ENCODE measurements at regions not wholly inside any gene's neighbourhood (a gene's known extent, or its start where the extent isn't known, plus 50 kb on each side); places are given as distances from the start of the nearest gene placed in this dataset.
"Not testable (repeated sequence)": the region's sequence is repeated elsewhere in the genome, so short reads cannot be mapped to it uniquely, and the experiment has no call there.

GRCh38 chr20:12857643-12858042, 151.1 kb upstream of the SPTLC3 start:
- H3K79me2 ChIP-seq (ENCODE audit: control insufficient read depth, insufficient read depth, low read length); H3K9me1 ChIP-seq (ENCODE audit: control insufficient read depth, insufficient read depth, low read length); POLR2A ChIA-PET; H3K9ac ChIP-seq (ENCODE audit: insufficient read depth in 1 of 2, low read depth in 2 of 2, low read length in 2 of 2); H3K4me2 ChIP-seq (ENCODE audit: insufficient read depth, low read length); H2AFZ ChIP-seq (ENCODE audit: low read depth, low read length); FAIRE-seq; H3K4me1 ChIP-seq (replicated peaks in 1 of 2; ENCODE audit: control insufficient read depth in 2 of 2, insufficient read depth in 2 of 2, low read length in 2 of 2); DNase-seq (ENCODE audit: extremely low read depth in 1 of 4, low spot score in 3 of 4); H3K36me3 ChIP-seq (ENCODE audit: control insufficient read depth, insufficient read depth, low read length); BruUV-seq (replicated peaks); ATAC-seq; H3K9me3 ChIP-seq (replicated peaks; ENCODE audit: control insufficient read depth, insufficient read depth, low read depth, low read length); in situ Hi-C loops (cut with MboI); H3K4me3 ChIP-seq; H4K20me1 ChIP-seq (replicated peaks; ENCODE audit: control insufficient read depth, insufficient read depth, low read length); CTCF ChIA-PET (ENCODE audit: low intra/inter-chr PET ratio); intact Hi-C loops (cut with micrococcal nuclease); H3K27ac ChIP-seq (ENCODE audit: extremely low read depth, low read depth, low read length); H3K27me3 ChIP-seq (ENCODE audit: control insufficient read depth in 2 of 2, insufficient read depth in 2 of 2, low read length in 2 of 2): not testable (repeated sequence)
- WGBS (ENCODE audit: insufficient coverage, low coverage, missing lambda C conversion rate) = 4% methylated on average over 9 of the region's 9 CpGs
- peak; percentile 33 for TF ChIP-seq NFYB (IDR thresholded peaks at IDR 0.05; ENCODE audit: extremely low read depth, insufficient read length)

GRCh38 chr20:12860619-12861247, 148.0 kb upstream of the SPTLC3 start:
- Histone ChIP-seq H3K9me3 (replicated peaks; ENCODE audit: control insufficient read depth, insufficient read depth, low read depth, low read length) (no peaks in the 10 kb centered on the region; the same call in 1 of the 2 replicates), H3K79me2 (ENCODE audit: control insufficient read depth, insufficient read depth, low read length) (no peaks in the 10 kb centered on the region), H3K36me3 (ENCODE audit: control insufficient read depth, insufficient read depth, low read length) (no peaks in the 10 kb centered on the region), H2AFZ (ENCODE audit: low read depth, low read length) (no peak overlapping the region), H3K4me1 (replicated peaks in 1 of 2; ENCODE audit: control insufficient read depth in 2 of 2, insufficient read depth in 2 of 2, low read length in 2 of 2) (no peaks in the 10 kb centered on the region), H3K27me3 (ENCODE audit: control insufficient read depth in 2 of 2, insufficient read depth in 2 of 2, low read length in 2 of 2) (no peaks in the 10 kb centered on the region), H4K20me1 (replicated peaks; ENCODE audit: control insufficient read depth, insufficient read depth, low read length) (no peaks in the 10 kb centered on the region), H3K4me2 (ENCODE audit: insufficient read depth, low read length) (no peak overlapping the region), H3K9me1 (ENCODE audit: control insufficient read depth, insufficient read depth, low read length) (no peaks in the 10 kb centered on the region), H3K27ac (ENCODE audit: extremely low read depth, low read depth, low read length) (no peak overlapping the region), H3K9ac (ENCODE audit: insufficient read depth in 1 of 2, low read depth in 2 of 2, low read length in 2 of 2) (no peak overlapping the region), H3K4me3 (no peak overlapping the region)
- ATAC-seq (no peak), DNase-seq (ENCODE audit: extremely low read depth in 1 of 4, low spot score in 3 of 4) (no peak), FAIRE-seq (no peak)
- ChIA-PET CTCF (ENCODE audit: low intra/inter-chr PET ratio) (no interaction called here), POLR2A (no interaction called here)
- intact Hi-C loops (cut with micrococcal nuclease) = no loop called here
- in situ Hi-C loops (cut with MboI) = loop anchor here (10.0 kb wide), 1 partner anchor 556 kb away; no protein-coding TSS in a partner anchor
- BruUV-seq (replicated peaks) = no TSS peak
- TF ChIP-seq HINFP (tag; conservative IDR thresholded peaks at IDR 0.05; ENCODE audit: low read depth) (no peak), ZNF76 (CRISPR knock-in tag; IDR thresholded peaks at IDR 0.05; ENCODE audit: borderline replicate concordance) (no peak), ZNF3 (CRISPR knock-in tag; IDR thresholded peaks at IDR 0.05) (no peak), ZNF175 (CRISPR knock-in tag; IDR thresholded peaks at IDR 0.05; ENCODE audit: low read depth) (no peak), MYC (IDR thresholded peaks at IDR 0.05; ENCODE audit: low read depth, low read length) (no peak), MYC (CRISPR knock-in tag; IDR thresholded peaks at IDR 0.05; ENCODE audit: borderline replicate concordance, low read depth) (no peak), TCF15 (CRISPR knock-in tag; IDR thresholded peaks at IDR 0.05) (no peak), CBFB (CRISPR knock-in tag; IDR thresholded peaks at IDR 0.05) (no peak)
